Neural cell (in vitro differentiated cells): ENCODE measurements at regions not wholly inside any gene's neighbourhood (a gene's known extent, or its start where the extent isn't known, plus 50 kb on each side); places are given as distances from the start of the nearest gene placed in this dataset.

ENCODE experiments used
- H2AFZ ChIP-seq: fragments of 200-600, 300-800 bp; sonication (generic), shearing (Covaris generic); 2 replicates; pipeline ENCODE4 v1.6.0; 2014; ENCODE audit warnings: low read depth, mild to moderate bottlenecking, antibody characterized with exemption, low read length, moderate library complexity
- H3F3A ChIP-seq: fragments of 200-600 bp; shearing (Covaris generic); 2 replicates; pipeline ENCODE4 v1.6.1; 2016; ENCODE audit warnings: mild to moderate bottlenecking, moderate library complexity, mixed read lengths, antibody characterized with exemption, low read length; ENCODE audit not compliant: insufficient read depth, poor library complexity, severe bottlenecking
- H3K27ac ChIP-seq: fragments of 200-600, 300-800 bp; sonication (generic), shearing (Covaris generic); 2 replicates; pipeline ENCODE4 v1.5.1; 2014; ENCODE audit warnings: mild to moderate bottlenecking, low read length, moderate library complexity
- H3K27me3 ChIP-seq: fragments of 300-800, 200-600 bp; sonication (generic), shearing (Covaris generic); 2 replicates; pipeline ENCODE4 v1.6.0; 2014; ENCODE audit warnings: mild to moderate bottlenecking, low read depth, low read length, moderate library complexity; ENCODE audit not compliant: insufficient read depth
- H3K36me3 ChIP-seq: fragments of 300-800, 200-600 bp; sonication (generic), shearing (Covaris generic); 2 replicates; pipeline ENCODE4 v1.5.1; 2014; ENCODE audit warnings: mild to moderate bottlenecking, antibody characterized with exemption, low read length, moderate library complexity; ENCODE audit not compliant: insufficient read depth
- H3K4me2 ChIP-seq: fragments of 300-800, 200-600 bp; sonication (generic), shearing (Covaris generic); 2 replicates; pipeline ENCODE4 v1.6.0; 2014; ENCODE audit warnings: mild to moderate bottlenecking, low read length
- H3K4me3 ChIP-seq: fragments of 300-800, 200-600 bp; sonication (generic), shearing (Covaris generic); 2 replicates; pipeline ENCODE4 v1.5.1; 2014; ENCODE audit warnings: mild to moderate bottlenecking, low read length, moderate library complexity
- H3K79me2 ChIP-seq: fragments of 200-600 bp; shearing (Covaris generic); replicated peaks from 2 replicates; pipeline ENCODE4 v1.6.0; 2014; ENCODE audit warnings: mild to moderate bottlenecking, low read length, moderate library complexity; ENCODE audit not compliant: insufficient read depth
- H3K9ac ChIP-seq: fragments of 300-800, 200-600 bp; sonication (generic), shearing (Covaris generic); 2 replicates; pipeline ENCODE4 v1.6.1; 2016; ENCODE audit warnings: mild to moderate bottlenecking, low read length, mixed read lengths
- H3K9me2 ChIP-seq: fragments of 200-600 bp; shearing (Covaris generic); 2 replicates; pipeline ENCODE4 v1.6.1; 2016; ENCODE audit warnings: mild to moderate bottlenecking, low read length, mixed read lengths; ENCODE audit not compliant: insufficient read depth
- H3K9me3 ChIP-seq: fragments of 200-600, 300-800 bp; sonication (generic), shearing (Covaris generic); 2 replicates; pipeline ENCODE4 v1.6.1; 2016; ENCODE audit warnings: mild to moderate bottlenecking, mixed run types, low read length, moderate library complexity, mixed read lengths
- H4K20me1 ChIP-seq: fragments of 200-600 bp; shearing (Covaris generic); 2 replicates; pipeline ENCODE4 v1.6.1; 2016; ENCODE audit warnings: mild to moderate bottlenecking, mixed run types; ENCODE audit not compliant: insufficient read depth
- CTCF ChIP-seq: fragments of 450-650 bp; IDR thresholded peaks from 2 replicates; pipeline ENCODE4 v1.5.1; 2014; ENCODE audit warnings: antibody characterized with exemption, mild to moderate bottlenecking, moderate library complexity; ENCODE audit not compliant: poor library complexity, severe bottlenecking
- EP300 ChIP-seq: fragments of 450-650 bp; conservative IDR thresholded peaks from 2 replicates; pipeline ENCODE4 v1.6.1; 2014; ENCODE audit warnings: antibody characterized with exemption, mild to moderate bottlenecking, moderate library complexity; ENCODE audit not compliant: poor library complexity, severe bottlenecking
- EZH2 ChIP-seq: fragments of 200-600, 300-800 bp; shearing (Covaris generic), sonication (generic); IDR thresholded peaks from 2 replicates; pipeline ENCODE4 v1.6.1; 2014; ENCODE audit warnings: antibody characterized with exemption, low read length, borderline replicate concordance, mild to moderate bottlenecking; ENCODE audit not compliant: insufficient read depth, poor library complexity, severe bottlenecking
- MXI1 ChIP-seq: fragments of 450-650 bp; conservative IDR thresholded peaks from 2 replicates; pipeline ENCODE4 v1.6.1; 2014; ENCODE audit warnings: antibody characterized with exemption, mild to moderate bottlenecking; ENCODE audit not compliant: poor library complexity, severe bottlenecking
- POLR2AphosphoS5 ChIP-seq: IDR thresholded peaks from 2 replicates; pipeline ENCODE4 v1.6.1; 2012
- RAD21 ChIP-seq: fragments of 450-650 bp; conservative IDR thresholded peaks from 2 replicates; pipeline ENCODE4 v1.6.1; 2014; ENCODE audit warnings: antibody characterized with exemption, mild to moderate bottlenecking, moderate library complexity
- REST ChIP-seq: IDR thresholded peaks from 2 replicates; pipeline ENCODE4 v1.6.1; 2012; ENCODE audit warnings: borderline replicate concordance
- SMC3 ChIP-seq: fragments of 450-650 bp; conservative IDR thresholded peaks from 2 replicates; pipeline ENCODE4 v1.6.1; 2014; ENCODE audit warnings: antibody characterized with exemption, mild to moderate bottlenecking, moderate library complexity; ENCODE audit not compliant: poor library complexity
- TAF1 ChIP-seq: IDR thresholded peaks from 2 replicates; pipeline ENCODE4 v1.6.1; 2012; ENCODE audit warnings: low read depth

- no peaks in the 10 kb centered on the region for H3K79me2 ChIP-seq
- no peaks in the 10 kb centered on the region for H4K20me1 ChIP-seq
- H2AFZ ChIP-seq: no peak overlapping the region
- no peak overlapping the region for H3K4me2 ChIP-seq
- H3F3A ChIP-seq: no peaks in the 10 kb centered on the region
- no peak overlapping the region for H3K4me3 ChIP-seq
- no peaks in the 10 kb centered on the region for H3K9me3 ChIP-seq
- TF ChIP-seq REST (no peak), RAD21 (no peak), EZH2 (no peak), SMC3 (no peak), TAF1 (no peak), CTCF (no peak)
- no peak overlapping the region for H3K9ac ChIP-seq
- H3K9me2 ChIP-seq: no peaks in the 10 kb centered on the region
- no peaks in the 10 kb centered on the region for H3K27me3 ChIP-seq
- no peak overlapping the region for H3K27ac ChIP-seq
- H3K36me3 ChIP-seq: no peaks in the 10 kb centered on the region
Measured at GRCh38 chr11:97894978-97895377, 1125.8 kb upstream of the CNTN5 start.

DNA sequence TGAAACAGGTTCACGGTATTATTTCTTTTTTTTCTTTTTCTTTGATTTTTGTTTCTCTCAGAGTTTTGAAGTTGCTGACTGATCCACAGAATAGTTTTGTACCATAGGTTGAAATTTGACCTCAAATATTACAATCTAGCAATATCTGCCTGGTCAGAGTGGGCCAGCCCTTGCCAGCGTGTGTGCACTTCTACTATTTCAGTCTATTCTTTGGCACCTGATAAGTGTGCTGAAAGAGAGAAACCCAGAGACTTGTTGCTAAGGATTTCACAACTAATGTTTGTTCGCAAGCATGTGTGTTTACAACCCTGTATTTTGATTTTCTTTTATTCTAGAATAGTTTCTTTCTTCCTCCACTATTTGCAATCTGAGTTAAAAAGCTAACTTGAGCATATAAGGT is 1125.2 kb upstream of the CNTN5 start:
- TF ChIP-seq EP300: no peak
- no peak for TF ChIP-seq POLR2AphosphoS5
- no peak for TF ChIP-seq MXI1
- Histone ChIP-seq H3K27me3 (no peaks in the 10 kb centered on the region), H3K4me2 (no peak overlapping the region), H3K36me3 (no peaks in the 10 kb centered on the region), H3K9me3 (no peaks in the 10 kb centered on the region), H3K9ac (no peak overlapping the region), H3K9me2 (no peaks in the 10 kb centered on the region), H4K20me1 (no peaks in the 10 kb centered on the region), H2AFZ (no peak overlapping the region), H3K4me3 (no peak overlapping the region), H3K27ac (no peak overlapping the region), H3K79me2 (no peaks in the 10 kb centered on the region), H3F3A (no peaks in the 10 kb centered on the region)

DNA sequence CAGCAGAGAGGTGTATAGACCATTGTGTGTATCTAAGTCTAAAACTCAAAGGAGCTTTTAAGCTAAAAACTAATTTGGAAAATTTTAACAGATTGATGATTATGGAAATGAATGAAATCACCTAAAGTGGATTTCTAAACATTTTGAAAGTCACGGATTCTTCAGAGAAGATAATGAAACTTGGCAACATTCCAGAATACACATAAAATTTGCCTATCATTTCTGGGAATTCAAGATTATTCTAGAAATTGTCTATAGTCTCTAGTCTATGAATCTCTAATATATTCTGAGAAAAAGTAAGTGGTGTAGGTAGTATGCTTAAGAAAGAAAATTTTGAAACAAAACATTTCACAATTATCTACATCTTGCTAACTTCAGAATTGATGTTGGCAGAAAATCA is 1117.9 kb upstream of the CNTN5 start:
- H3K79me2 ChIP-seq: no peaks in the 10 kb centered on the region
- TF ChIP-seq EZH2 (no peak), SMC3 (no peak), RAD21 (no peak), MXI1 (no peak), EP300 (no peak), REST (no peak), POLR2AphosphoS5 (no peak), CTCF (no peak), TAF1 (no peak)
- no peak overlapping the region for H3K4me3 ChIP-seq
- no peaks in the 10 kb centered on the region for H3K9me3 ChIP-seq
- no peak overlapping the region for H2AFZ ChIP-seq
- no peaks in the 10 kb centered on the region for H3F3A ChIP-seq
- no peaks in the 10 kb centered on the region for H3K36me3 ChIP-seq
- H3K9me2 ChIP-seq: no peaks in the 10 kb centered on the region
- no peak overlapping the region for H3K4me2 ChIP-seq
- H4K20me1 ChIP-seq: no peaks in the 10 kb centered on the region
- H3K27me3 ChIP-seq: no peaks in the 10 kb centered on the region
- no peak overlapping the region for H3K9ac ChIP-seq
- no peak overlapping the region for H3K27ac ChIP-seq
